DND-41 (cell line): ENCODE measurements at regions not wholly inside any gene's neighbourhood (a gene's known extent, or its start where the extent isn't known, plus 50 kb on each side); places are given as distances from the start of the nearest gene placed in this dataset.

ENCODE experiments used
- EZH2 ChIP-seq: IDR thresholded peaks from 3 replicates; pipeline ENCODE4 v1.6.1; 2012; ENCODE audit warnings: borderline replicate concordance, low read depth, mild to moderate bottlenecking, moderate library complexity, low read length, inconsistent platforms; ENCODE audit not compliant: severe bottlenecking
- TF ChIP-seq, protein P1 (sequence below): IDR thresholded peaks from 2 replicates; pipeline ENCODE4 v1.5.1; 2012; ENCODE audit warnings: borderline replicate concordance, low read length, moderate library complexity, mild to moderate bottlenecking; ENCODE audit not compliant: poor library complexity, severe bottlenecking; ENCODE audit errors: extremely low read depth

DNA sequence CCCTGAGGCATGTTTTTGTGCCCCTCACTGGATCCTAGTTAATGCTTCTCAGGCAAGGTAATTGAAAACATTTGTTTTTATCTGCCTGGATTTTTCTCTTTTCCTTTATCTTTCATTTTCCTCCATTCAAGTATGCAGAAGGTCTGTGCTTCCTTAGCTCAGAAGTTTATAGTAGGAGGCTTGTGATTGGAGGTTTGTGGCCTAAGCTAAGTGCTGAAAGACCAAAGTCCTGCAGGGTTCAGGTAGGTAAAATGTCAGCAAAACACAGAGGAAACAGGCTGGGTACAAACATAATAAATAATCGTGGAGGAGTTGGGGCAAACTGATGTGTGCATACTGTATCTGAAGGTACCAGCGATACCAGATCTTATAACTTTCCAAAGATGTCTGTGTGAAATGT is 230.9 kb upstream of the KLF4 start:
- TF ChIP-seq, protein P1, sequence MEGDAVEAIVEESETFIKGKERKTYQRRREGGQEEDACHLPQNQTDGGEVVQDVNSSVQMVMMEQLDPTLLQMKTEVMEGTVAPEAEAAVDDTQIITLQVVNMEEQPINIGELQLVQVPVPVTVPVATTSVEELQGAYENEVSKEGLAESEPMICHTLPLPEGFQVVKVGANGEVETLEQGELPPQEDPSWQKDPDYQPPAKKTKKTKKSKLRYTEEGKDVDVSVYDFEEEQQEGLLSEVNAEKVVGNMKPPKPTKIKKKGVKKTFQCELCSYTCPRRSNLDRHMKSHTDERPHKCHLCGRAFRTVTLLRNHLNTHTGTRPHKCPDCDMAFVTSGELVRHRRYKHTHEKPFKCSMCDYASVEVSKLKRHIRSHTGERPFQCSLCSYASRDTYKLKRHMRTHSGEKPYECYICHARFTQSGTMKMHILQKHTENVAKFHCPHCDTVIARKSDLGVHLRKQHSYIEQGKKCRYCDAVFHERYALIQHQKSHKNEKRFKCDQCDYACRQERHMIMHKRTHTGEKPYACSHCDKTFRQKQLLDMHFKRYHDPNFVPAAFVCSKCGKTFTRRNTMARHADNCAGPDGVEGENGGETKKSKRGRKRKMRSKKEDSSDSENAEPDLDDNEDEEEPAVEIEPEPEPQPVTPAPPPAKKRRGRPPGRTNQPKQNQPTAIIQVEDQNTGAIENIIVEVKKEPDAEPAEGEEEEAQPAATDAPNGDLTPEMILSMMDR = no peak
- TF ChIP-seq EZH2 = no peak
